Activated gamma-delta T cell treated with anti-CD3 and anti-CD28 coated beads, Interleukin-2, amount 50 U/mL, for 16 hours (primary cell): ENCODE measurements at regions not wholly inside any gene's neighbourhood (a gene's known extent, or its start where the extent isn't known, plus 50 kb on each side); places are given as distances from the start of the nearest gene placed in this dataset.

ENCODE experiments used
- DNase-seq: peaks from one replicate; pipeline ENCODE4 v3.0.0-alpha.2; 2020; ENCODE audit warnings: low read depth

GRCh38 chr18:4639628-4640310 lies 184.7 kb upstream of the DLGAP1 start:
- DNase-seq: no peak

DNA sequence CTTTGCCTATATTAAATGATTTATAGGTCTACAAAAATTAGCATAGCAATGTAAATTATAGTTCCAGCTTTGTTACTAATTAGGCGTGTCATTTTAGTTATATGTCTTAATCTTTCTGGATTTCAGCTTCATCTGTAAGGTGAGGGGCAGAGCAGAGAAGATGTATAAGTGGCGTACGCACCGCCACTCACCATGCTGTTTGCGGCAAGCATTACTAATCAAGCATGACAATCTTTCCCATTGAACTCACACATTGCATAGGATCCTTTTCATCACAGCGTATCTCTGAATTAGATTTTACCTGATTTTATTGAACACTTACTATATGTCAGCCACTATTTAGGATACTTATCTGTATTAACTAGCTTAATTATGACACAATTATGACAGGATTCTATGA lies 183.6 kb upstream of the DLGAP1 start:
- DNase-seq: no peak

DNA sequence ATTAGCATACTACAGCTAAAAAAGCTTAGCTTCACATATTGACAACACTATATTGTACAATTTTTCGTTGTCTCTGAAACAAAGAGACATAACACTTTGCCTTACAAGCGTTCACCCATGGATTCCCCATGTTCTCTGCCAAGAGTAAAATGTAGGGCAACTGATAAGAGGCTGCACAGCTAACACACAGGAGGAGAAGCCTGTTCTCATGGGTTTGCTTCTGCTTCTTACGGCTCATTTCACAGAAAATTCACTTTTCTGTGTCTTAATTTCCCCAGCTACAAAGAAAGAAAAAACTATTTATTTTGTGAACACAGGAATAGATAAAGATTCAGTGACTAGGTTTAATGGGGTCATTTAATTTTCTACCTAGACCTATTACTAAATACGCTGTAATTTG lies 182.8 kb upstream of the DLGAP1 start:
- DNase-seq: no peak

DNA sequence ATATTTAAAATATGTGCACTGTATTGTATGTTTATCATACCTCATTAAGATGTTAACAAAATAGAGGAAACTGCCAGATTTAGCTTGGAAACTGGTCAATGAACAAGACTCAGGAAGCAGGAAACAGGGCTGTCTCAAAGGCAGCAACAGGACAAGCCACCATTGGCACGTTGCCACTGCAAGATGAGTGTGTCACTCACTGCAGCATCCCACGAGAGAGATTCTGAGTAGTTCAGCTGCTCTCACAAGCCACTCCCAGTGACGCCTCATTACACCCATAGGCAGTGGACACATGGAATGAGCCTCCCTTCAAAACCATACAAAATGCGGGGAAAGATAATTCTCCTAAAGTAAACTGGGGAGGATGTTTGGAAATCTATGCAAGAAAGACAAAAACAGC lies 181.9 kb upstream of the DLGAP1 start:
- no peak for DNase-seq

GRCh38 chr18:4631239-4631638 lies 176.1 kb upstream of the DLGAP1 start:
- DNase-seq: no peak

GRCh38 chr18:4605212-4605611 lies 150.1 kb upstream of the DLGAP1 start:
- no peak for DNase-seq

DNA sequence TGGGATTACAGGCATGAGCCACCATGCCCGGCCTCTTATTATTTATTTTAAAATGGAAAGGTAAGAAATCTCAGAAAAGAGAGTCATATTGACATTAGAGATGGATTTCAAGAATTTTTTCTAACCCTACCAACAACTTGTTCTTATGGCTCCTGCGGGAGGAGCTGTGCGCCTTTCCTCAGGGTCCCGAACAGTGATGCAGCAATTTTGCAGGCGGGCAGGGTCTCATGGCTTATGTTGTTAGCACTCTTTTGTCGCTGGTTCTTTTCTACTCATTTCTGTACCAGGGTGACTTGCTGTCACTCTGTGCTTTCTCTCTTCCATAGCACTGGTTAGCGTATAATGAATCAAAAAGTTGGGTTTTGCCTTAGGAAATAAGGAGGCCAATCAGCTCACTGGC lies 148.8 kb upstream of the DLGAP1 start:
- DNase-seq: no peak

DNA sequence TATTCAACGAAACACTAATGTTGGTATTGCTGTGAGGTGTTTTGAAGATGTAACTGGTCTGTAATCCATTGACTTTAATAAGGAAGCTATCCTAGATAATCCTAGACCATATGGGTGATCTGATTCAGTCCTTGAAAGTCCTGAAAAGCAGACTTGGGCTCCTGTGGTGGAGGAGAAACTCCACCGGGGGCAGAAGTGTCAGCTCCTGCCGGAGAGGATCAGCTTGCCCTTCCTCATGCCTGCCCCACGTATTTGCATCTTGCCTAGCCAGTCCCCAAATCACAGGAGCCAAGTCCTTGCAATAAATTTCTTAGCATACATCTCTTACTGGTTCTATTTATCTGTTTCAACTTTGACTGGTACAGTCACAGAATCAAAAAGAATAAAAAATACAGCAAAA lies 144.2 kb upstream of the DLGAP1 start:
- no peak for DNase-seq

DNA sequence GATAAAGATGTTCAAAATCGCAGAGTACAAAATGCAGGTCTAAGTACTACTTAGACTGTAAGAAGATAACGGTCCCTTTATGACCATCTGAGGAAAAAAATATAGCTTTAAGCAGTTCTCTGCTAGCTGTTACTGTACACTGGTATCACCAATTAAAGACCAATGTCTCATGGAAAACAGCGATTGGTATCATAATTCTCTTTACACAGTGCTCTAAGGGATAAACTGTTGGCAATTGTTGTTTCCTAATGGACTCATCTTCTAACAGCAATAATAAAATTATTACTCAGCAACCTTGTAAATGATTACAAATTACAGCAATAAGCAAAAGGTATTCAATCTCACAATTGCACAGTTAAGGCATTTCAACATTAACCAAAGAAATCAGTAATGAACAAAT lies 142.2 kb upstream of the DLGAP1 start:
- no peak for DNase-seq

GRCh38 chr18:4593895-4594294 lies 138.8 kb upstream of the DLGAP1 start:
- no peak for DNase-seq

DNA sequence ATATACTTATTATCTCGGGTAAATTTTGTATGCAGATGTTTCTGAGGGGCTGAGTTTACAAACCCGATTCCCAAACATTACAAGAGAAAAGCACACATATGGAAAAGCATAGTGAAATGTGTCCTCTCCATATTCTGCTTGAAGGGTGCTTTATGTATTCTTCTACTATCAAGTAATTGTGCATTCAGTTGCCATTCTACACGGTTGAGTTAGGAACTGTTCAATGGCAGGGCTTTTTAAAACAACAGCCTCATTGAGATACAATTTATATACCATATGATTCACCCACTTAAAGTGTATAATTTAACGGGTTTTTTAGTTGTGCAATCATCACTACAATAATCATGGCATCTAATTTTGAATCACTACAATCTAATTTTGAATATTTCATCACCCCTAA lies 138.4 kb upstream of the DLGAP1 start:
- DNase-seq: no peak

DNA sequence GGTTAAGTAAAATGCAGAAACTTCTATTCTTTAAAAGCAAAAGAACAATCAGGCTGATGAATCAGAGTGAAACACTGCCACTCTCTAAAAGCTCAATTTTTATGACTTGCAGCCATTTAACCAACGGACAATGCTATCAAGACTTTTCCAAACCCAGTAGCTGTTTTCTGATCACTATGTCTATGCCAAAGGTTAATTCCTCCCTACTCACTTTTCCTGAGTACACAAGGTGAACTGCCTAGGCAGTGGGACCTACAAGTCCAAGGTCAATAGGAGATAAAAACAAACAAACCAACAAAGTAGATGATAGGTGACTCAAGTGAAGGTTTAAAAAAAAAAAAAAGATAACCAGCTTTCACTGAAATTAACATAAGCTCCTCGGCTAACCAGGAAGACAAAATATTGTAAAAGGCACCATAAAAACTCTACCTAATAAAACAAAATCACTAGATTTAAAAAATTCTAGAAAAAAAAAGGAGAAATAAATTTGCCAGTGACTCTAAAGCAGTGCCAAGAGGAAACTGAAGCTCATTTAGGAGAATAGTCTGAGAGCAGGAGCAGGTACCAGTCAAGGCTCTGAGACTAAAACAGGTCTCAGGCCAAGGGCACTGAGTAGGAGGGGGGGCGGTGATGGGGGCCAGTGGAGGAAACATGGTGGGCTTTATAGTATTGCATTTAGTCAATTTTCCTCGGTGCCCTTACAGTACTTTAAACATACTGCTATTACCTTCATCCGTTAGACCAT lies 134.1 kb upstream of the DLGAP1 start:
- no peak for DNase-seq

GRCh38 chr18:4587204-4587603 lies 132.1 kb upstream of the DLGAP1 start:
- DNase-seq: no peak

DNA sequence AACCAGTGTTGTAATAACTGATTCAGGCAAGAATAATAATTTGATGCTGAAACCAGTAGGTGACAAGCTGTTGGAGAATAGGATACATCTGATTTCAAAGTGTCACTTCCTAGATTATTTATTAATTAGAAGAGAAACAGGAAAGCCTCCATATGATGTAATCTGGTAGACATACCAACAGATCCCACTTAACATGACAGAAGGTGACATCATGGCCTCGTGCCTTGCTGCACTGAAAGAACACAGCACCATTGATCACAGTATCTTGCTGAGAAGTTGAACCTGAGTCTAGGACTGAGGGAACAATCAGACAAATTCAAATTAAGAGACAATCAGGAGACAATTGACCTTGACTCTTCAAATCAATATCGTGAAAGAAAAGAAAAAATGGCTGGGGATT lies 131.6 kb upstream of the DLGAP1 start:
- DNase-seq: no peak

DNA sequence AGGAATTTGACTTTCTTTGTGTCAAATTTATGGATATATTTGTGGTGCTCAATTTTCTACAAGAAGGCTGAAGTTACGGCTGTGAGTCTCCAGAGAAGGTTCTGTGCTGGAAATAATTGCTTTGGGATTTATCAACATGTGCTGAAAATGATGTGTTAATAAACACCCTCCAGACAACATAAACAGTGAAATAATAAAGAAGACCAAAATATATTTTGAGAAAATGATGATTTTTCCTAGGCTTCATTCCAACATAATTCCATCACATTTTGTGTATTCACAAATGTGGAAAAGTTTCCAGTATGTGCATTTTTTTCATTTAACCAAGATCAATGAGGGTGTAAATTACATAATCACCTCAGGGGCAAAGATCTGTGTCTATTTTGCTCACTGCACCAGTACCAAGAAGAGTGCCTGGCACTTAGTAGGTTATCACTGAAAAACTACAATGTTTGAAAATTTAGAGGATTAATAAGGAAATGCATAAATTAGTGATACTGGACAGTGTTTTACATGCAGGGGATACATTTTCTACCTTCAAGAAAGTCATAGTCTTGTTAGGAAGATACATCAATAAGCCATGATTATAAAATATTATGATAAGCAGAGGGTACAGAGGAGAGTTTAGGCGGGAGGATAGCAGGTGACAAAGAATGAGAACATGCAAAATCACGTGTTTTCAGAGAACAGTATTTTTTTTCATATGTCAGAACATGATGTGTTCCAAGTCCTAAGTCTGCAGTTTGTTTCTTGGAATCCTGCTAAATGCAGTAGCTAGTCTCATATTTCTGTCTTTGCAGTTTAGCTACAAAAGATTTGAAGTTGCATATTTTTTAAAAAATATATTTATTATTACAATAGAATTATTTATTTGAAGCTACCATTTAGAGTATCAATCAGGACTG lies 127.6 kb upstream of the DLGAP1 start:
- DNase-seq: no peak

DNA sequence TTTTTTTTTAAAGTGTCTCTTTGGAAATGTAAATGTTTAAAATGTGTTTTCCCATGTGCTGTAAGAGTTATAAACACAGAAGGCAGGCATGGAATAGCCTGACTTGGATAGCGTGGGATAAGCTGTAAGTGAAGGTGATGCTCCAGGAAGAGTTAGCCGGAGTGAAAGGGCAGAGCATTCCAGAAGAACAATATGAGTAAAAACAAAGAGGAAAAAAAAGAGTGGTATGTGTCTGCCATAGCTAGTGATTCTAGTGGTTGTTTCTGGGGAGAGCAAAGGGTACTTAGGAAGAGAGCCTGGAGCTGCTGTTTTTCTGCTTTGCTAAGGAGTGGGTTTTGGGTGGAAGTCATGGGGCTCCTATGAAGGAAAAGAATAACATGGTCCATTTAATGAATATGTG lies 126.9 kb upstream of the DLGAP1 start:
- no peak for DNase-seq

GRCh38 chr18:4578449-4578848 lies 123.3 kb upstream of the DLGAP1 start:
- DNase-seq: no peak

DNA sequence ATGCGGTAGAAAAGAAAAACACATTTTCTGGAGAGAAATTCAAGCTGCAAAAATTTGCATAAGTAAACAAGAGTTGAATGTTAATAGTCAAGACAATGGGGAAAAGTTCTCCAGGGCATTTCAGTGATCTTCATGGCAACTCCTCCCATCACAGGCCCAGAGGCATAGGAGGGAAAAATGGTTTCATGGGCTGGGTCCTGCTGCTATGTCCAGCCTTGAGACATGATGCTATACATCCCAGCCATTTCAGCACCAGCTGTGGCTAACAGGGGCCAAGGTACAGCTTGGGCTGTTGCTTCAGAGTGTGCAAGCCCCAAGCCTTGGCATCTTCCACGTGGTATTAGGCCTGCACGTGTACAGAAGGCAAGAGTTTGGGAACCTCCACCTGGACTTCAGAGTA lies 118.6 kb upstream of the DLGAP1 start:
- DNase-seq: no peak

DNA sequence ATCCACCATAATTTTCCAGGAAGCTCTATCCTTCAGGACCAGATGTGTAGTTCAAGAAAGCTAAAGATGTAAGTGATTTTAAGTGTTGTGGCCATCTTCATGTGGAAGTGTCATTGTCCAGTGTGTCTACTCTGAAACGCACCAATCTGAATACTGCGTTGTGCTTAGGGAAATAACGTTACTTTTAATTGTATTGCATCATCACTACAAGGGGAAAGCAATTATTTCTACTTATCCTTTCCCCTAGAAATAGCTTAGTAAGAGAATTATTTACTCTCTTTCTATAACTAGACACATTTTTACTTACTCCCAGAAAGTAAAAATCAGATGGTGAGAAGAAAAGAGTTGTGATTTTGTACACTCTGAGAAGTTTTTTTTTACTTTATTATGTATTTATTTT lies 102.4 kb upstream of the DLGAP1 start:
- DNase-seq: no peak

GRCh38 chr18:4551001-4551360 lies 95.9 kb upstream of the DLGAP1 start:
- no peak for DNase-seq

- DNase-seq: no peak
Observed at GRCh38 chr18:4549164-4549872, 94.2 kb upstream of the DLGAP1 start.

- DNase-seq: no peak
Observed at GRCh38 chr18:4547126-4547525, 92.0 kb upstream of the DLGAP1 start.
